ENCODE measurements at regions not wholly inside any gene's neighbourhood (a gene's known extent, or its start where the extent isn't known, plus 50 kb on each side); places are given as distances from the start of the nearest gene placed in this dataset.
"Not testable (repeated sequence)": the region's sequence is repeated elsewhere in the genome, so short reads cannot be mapped to it uniquely, and the experiment has no call there.

DNA sequence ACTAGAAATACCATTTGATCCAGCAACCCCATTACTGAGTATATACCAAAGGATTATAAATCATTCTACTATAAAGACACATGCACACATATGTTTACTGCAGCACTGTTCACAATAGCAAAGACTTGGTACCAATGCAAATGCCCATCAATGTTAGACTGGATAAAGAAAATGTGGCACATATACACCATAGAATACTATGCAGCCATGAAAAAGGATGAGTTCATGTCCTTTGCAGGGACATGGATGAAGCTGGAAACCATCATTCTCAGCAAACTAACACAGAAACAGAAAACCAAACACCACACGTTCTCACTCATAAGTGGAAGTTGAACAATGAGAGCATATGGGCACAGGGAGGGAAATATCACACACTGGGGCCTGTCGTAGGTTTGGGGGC, 106.0 kb downstream of the SPATA18 start:
- not testable (repeated sequence) for DNase-seq

DNA sequence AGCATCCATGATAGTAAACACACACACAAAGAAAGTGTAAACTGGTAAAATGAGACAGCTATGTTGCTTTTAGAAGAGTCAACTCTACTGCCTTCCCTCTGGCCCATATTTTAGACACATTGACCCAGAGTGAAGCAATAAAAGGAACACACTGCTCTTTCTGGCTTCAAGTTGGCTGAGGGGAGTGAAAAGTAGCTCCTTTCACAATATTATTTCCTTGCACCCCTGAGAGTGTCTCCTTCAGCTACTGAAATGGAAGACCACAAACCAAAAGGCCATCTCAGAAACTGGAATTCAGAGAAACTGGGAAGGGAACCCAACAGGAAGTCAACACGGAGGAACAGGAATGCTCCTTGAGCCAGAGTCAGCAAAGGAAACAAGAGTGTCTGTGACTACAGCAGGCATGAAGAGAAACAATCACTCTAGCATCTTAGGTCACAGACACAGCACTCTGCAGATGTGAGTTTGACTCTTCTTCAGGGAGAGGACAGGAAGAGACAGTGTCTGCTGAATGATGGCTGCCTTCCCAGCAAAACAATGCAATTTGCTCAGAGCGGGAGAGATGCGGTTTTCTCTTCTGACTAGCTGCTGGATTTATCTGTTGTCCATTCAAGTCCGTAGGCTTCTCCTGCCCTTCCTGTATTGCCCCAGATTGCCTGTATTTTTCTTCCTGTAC, 106.7 kb downstream of the SPATA18 start:
- no peak for DNase-seq

DNA sequence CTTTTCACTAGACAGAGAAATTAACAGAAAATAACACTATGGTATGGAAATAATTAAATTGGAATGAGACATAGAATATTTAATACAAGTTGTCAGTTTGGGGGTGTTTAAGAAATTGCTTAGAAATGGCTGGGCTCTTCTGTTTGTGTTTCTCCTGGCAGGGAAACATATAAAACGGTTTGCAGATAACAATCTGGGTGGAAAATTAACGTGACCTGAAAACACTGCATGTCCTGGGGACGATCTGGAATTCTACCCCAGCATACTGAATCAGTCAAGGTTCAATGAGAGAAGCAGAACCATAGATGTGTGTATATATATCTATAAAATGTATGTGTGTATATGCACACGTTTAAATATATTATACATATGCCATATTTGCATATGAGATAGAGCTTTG, 109.8 kb downstream of the SPATA18 start:
- no peak for DNase-seq

DNA sequence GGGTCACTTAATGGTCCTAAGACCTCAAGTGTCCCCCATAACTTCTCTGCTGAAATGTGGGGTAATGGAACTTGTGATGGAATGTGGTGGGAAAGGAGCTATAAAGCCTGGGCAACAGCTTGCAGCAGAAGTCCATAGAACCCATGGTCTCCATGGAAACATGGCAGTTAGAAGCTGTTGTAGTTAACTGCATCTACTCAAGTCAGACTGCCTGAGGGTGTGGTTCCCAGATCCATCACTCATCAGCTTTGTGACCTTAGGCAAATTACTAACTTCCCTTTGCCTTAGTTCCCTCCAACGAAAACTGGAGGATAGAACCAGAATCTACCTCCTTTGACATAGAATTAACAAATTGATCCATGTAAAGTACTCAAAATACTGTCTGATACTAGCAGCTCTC, 113.0 kb downstream of the SPATA18 start:
- DNase-seq = no peak

DNA sequence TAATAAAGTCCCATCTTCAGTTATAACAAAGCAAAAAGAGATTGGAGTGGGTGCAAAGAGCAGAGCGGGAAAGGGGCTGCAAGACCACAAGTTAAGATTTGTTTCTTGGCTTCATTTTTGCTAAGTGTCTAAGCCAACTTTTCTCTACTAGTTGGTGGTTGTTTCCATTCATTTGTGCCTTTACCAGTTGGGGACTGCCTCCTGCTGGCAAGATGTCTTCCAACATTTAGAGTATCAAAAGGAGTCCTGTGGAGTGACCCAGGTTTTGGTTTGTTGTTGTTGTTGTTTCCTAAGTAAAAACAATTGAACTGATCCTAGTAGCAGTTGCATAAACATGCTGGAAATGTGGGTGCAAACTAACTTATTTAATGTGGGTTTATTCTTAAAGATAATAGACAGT, 121.1 kb downstream of the SPATA18 start:
- DNase-seq = no peak

DNA sequence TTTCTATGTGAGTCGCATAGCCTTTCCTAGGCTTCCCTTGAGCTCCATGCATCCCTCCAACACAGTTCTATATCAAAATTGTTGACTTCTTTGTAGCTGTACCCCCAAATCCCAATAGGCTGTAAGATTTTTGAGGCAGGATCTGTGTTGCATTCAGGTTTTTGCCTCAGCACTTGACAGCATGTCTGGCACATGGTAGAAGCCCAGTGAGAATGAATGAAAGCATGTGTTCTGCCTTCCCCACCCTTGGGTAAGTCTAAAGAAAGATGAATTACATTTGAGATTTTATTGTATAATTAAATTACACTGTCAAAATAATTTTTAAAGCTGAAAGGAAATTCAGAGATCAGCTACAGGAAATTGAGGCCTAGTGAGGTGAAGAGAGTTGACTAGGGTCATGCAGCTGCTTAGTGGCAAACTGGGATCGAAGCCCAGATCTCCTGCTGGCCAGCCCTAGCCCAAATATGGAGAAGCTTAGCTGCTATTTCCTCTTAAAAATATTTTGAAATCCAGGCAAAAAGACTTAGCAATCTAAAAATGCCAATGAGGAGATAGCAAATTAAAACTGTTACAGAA, 122.5 kb downstream of the SPATA18 start:
- no peak for DNase-seq

DNA sequence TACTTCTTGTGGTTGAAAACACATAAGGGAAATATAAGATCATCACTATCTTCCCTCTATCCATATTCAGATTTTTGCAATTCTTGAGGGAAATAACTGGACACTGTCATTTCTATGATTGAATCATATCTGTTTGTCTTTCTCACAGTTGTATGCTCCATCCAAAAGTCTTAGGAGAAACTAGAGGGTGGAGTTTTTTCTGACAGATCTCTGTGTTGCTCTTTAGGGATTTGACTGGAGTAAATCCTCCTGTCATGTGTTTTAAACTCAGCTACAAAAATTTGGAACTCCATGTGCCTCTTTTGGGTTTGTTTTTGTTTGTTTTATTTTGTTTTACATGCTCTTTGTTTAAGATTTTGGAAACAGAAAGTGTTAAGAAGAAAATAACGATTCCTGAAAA, 136.5 kb downstream of the SPATA18 start:
- no peak for DNase-seq

DNA sequence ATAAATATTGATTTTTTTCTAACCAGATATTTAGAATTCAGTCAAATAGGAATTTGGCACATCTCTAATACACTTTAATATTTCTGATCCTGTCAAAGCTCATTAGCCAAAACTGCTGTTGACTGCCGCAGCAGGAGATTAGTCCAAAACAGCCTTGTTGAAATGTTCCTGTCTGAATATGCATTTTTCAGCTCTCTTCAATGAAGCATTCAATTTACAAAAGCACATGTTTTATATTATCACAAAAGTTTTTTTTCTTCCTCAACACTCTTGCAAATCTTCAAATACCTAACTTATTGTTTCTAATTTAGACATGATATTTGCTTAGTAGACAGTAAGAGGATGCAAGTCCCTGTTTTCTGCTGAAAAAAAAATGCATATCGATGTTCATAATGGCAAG, 140.9 kb downstream of the SPATA18 start:
- DNase-seq = no peak

DNA sequence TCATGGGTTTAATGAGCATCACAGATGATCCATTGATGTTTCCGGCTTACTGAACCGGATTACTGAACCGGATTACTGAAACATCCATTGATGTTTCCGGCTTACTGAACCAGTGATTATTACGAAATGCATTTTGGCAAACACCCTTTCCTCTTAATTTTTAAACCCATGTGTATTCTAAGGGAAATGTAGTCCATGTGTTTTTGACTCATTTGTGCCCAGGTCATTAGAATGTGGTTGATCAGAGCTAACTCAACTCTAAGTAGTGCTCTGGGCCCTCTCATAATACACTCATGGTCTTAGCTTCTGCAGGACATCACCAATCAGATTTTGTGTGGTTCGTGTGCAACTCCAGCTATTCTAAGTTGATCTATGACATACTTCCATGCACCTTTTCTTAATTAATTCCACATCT, 141.6 kb downstream of the SPATA18 start:
- DNase-seq = no peak

DNA sequence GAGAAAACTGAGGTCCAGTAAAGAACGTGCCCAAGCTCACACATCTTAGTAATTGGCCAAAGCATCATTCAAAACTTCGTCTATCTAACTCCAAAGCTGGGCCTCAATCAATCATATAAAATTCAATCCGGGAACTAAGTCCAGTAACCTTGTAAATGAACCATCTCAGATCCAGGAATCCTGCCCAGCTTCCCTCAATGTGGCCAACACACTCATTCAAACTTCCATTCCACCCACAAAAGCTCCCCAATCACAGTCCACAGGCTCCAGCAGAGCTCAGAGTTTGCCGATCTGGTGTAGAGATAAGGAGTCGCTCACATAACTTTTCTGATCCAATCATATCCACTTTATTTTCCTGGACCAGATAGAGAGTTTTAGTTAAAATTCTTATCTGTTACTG, 144.8 kb downstream of the SPATA18 start:
- DNase-seq = no peak

DNA sequence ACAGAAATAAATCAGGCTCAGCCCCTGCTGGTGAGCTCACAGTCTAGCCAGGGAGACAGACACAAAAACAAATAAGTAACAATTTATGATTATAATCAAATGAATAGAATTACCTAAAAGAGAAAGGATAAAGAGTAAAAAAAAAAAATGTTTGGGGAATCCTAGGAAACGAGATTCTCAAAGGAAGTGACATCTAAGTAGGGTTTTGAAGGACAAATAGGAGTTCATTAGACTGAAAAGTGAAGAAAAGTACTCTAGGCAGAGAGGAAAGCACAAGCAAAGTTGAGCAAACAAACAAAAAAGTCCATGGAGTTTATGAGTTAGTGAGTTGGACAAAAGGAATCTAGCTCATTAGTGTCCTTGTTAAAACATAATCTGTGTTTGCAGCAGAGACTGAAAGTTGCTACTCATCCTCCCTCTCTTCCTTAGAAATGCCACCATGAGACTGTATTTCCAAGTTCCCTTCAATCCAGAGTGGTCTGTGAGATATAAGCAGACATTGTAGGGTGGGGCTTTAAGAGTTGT, 145.6 kb downstream of the SPATA18 start:
- DNase-seq = no peak

DNA sequence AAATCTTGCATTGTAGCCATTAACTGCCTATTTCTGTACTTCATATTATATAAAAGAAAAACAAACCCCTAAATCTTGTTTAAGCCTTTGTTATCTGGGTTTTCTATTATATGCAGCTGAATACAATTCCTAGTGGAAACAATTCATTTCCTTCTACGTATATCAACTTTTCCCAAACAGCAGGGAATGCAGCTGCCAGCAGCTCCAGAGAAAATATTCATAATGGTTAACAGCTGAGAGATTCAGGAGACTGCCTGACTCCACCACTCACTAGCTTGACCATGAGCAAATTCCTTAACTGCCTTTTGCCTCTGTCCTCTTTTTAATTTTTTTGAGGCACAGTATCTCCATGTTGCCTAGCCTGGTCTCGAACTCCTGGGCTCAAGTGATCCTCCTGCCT, 146.2 kb downstream of the SPATA18 start:
- no peak for DNase-seq

DNA sequence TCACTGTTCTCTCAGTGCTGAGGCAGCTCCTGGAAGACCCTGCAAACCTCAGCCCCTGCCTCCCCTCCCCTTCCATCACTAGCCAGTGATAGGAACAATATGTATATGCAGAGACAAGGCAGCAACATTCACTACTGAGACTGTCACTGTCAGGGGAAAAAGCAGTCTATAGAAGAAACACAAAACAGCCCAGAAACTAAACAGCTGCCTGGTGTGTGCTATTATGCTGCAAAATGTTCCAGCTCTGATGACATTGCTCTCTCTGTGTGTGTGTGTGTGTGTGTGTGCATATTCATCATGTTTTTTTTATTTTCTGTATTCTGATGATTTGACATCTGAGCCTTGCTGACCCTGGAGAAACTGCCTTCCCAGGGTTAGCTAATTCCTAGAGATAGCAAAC, 147.2 kb downstream of the SPATA18 start:
- no peak for DNase-seq

DNA sequence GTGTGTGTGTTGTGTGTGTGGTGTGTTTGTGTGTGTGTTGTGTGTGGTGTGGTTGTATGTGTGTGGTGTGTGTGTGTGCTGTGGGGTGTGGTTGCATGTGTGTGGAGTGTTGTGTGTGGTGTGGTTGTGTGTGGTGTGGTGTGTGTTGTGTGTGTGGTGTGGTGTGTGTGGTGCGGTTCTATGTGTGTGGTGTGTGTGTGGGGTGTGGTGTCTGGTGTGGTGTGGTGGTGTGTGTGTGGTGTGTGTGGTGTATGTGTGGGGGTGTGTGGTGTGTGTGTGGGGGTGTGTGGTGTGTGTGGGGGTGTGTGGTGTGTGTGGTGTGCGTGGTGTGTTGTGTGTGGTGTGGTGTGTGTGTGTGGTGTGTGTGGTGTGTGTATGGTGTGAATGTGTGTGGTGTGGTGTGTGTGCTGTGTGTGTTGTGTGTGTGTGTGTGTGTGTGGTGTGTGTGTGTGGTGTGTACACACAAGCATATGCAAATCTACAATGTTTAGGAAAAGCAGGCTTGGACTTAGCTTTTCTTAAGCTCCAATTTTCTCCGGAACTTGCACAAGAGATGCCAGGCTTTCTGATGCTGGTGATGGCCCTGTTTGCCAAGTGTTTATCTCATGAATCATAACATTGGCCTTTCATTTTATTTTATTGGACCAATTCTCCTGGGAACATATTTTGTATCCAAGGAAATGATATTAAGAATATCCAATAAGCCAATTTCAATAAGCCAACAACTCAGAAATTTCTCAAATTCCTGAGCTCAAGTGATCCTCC, 148.7 kb downstream of the SPATA18 start:
- no peak for DNase-seq

DNA sequence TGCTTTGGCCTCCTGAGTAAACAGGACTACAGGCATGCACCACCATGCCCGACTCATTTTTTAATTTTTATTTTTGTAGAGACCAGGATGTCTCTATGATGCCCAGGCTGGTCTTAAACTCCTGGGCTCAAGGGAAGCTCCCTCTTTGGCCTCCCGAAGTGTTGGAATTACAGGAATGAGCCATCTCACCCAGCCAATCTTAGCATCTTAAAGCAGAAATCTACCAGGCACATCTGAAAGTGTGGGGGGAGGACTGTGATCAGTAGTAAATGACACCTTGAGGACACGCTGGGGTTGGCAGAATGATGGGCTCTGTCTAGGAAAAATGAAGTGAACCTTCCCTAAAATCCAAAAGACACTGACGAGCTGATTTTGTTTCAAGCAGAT, 149.2 kb downstream of the SPATA18 start:
- DNase-seq = no peak

DNA sequence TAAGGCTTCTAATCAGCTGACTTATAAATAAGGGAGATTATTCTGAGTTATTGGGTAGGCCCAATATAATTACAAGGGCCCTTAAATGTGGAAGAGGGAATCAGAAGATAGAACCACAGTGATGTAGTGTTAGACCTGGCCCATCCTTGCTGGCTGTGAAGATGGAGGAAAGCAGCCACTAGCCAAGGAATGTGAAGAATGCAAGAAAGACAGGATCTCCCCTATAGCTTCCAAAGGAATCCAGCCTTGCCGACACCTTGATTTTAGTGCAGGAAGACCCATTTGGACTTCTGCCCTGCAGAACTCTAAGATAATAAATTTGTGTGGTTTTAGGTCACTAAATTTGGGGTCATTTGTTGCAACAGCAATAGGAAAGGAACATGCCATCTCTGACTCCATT, 150.6 kb downstream of the SPATA18 start:
- DNase-seq = no peak

DNA sequence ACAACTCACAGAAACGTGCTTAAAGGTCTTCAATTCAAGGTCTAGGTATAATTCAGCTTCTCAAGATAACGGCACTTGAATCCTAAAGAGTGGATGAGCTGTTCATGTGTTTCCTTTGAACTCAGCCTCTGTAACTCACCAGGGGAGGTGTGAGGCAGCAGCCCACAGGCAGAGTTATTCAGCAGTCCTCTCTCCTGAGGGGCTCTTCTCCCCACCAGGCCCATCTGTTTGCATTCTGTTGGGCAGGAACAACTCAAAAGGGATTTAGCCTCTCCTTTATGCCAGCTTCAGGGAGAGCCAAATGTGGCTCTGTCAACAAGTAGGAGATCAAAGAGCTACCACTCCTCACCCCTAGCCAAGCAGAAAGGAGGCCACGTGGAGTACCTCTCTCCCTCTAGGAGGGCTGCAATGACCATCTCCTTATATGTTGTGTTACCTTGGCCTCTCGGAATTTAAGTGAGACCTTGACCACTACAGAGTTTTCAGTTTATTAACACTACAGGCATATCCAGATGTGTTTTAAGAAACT, 151.2 kb downstream of the SPATA18 start:
- no peak for DNase-seq

DNA sequence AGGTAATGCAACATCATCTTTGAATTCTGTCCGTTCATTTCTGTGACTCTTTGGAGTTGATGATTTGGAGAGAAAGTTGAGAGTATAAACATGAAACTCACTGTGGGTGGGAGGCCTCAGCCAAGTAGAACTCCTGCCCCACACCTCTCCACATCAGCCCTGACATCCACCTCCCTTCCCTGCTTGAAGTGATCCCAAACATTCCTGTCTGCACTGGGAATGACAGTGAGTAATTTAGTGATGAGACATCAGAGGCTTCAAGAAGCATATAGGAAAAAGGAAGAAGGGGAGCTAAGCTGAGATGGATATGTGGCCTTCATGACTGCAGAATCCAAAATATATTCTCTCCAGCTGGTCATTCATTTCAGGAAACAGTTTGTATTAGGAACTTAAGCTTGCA, 151.8 kb downstream of the SPATA18 start:
- no peak for DNase-seq

DNA sequence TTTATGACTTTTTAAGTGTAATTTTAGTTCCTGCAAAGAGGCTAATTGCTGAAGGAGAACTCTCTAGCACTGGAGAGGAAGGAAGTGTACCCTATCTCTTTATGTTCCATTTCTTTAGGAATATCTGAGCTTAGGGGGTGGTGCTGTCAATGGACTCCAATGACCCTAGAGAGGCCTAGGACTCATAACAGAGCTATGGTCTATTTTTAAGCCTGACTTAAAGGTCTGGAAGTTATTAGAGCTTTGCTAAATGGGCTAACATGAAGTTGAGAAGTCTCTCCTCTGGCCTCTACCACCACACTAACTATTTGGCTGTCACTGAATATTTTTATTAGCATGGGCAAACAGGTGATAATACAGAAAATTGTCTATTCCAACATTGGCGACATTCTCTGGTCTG, 152.2 kb downstream of the SPATA18 start:
- no peak for DNase-seq

DNA sequence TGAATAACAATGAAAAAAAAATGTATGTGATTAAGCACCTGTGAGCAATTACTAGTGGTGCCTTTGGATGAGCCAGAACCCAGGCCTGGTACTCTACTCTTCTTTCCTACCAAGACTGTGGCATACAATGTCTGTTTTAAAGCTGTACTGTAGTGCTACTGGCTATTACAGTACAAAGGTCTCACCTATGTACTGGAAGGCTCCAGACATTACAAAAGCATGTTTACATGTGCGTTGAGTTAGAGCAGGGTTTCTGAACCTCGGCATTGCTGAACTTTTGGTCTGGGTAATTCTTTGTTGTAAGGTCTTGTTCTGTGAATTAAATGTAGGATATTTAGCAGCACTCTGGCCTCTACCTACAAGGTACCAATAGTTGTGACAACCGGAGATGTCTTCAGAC, 153.8 kb downstream of the SPATA18 start:
- no peak for DNase-seq

DNA sequence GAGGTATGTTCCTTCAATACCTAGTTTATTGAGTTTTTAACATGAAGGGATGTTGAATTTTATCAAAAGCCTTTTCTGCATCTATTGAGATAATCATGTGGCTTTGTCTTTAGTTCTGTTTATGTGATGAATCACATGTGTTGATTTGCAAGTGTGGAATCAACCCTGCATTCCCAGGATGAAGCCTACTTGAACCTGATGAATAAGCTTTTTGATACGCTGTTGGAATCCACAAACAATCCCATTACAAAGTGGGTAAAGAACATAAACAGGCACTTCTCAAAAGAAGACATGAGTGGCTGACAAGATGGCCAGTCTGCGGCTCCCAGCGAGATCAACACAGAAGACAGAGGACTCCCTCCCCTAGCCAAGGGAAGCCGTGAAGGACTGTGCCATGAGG, 156.0 kb downstream of the SPATA18 start:
- not testable (repeated sequence) for DNase-seq

DNA sequence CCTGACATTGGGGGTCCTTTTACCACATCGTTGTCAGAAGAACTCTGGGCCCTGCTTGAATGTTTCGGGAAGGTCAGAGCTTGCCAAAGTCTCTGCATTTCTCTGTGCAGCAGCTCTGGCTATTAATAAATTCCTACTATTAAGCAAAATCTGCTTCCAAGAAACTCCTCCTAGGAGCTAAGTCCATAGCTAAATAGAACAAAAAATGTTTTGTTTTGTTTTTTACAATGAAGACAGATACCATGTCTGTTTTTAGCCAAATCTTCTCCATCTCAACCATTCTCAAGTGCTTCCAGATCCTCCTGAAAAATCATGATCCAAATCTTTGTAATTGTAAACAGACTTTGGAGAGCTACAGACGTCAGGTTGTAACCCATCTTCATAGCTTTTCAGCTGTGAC, 161.6 kb downstream of the SPATA18 start:
- no peak for DNase-seq

DNA sequence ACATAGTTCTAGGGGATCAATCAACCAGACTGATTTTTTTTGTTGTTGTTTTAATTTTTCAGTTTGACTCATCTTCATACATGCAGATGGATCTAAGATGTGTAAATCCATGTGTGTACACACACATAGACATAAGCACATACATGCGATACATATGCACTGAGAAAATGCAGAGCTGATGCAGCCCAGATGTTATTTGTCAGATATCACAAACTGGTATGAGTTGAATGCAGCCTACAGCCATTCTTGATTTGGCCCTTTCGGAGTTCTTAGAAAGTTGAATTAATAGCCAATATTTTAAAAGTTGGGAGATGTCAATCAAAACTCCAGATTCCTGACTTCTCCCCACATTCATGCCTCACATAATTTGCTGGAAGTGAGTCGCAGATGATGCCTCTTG, 180.4 kb downstream of the SPATA18 start:
- no peak for DNase-seq

Data from hypothalamus (tissue), 51 donors.